Calu3 (cell line): ENCODE measurements at regions not wholly inside any gene's neighbourhood (a gene's known extent, or its start where the extent isn't known, plus 50 kb on each side); places are given as distances from the start of the nearest gene placed in this dataset.

Source experiments
- BruUV-seq: library from RNA; stranded (reverse); fragments of 400-500 nt; replicated peaks from 2 replicates; lab custom pipeline; 2021; lab: Mats Ljungman, UMichigan
- CTCF ChIA-PET: fragments of 300-600 bp; sonication (Branson Sonifier 250); formaldehyde crosslinking; loops from one replicate; lab custom pipeline; 2022; ENCODE audit warnings: antibody characterized with exemption; lab: Charles Lee
- DNase-seq: peaks from one replicate; pipeline ENCODE4 v3.0.0; 2022
- H3K27ac Mint-ChIP-seq: one replicate; pipeline ENCODE4 v1.8.0; 2022; ENCODE audit warnings: mixed read lengths; ENCODE audit not compliant: unreplicated experiment
- H3K27me3 Mint-ChIP-seq: one replicate; pipeline ENCODE4 v1.8.0; 2022; ENCODE audit warnings: mixed read lengths; ENCODE audit not compliant: unreplicated experiment
- H3K36me3 Mint-ChIP-seq: one replicate; pipeline ENCODE4 v1.8.0; 2022; ENCODE audit warnings: mild to moderate bottlenecking, moderate library complexity, mixed read lengths; ENCODE audit not compliant: insufficient read depth, unreplicated experiment
- H3K4me1 Mint-ChIP-seq: one replicate; pipeline ENCODE4 v1.8.0; 2022; ENCODE audit warnings: mild to moderate bottlenecking, low read depth, mixed read lengths; ENCODE audit not compliant: unreplicated experiment
- H3K4me3 Mint-ChIP-seq: one replicate; pipeline ENCODE4 v1.8.0; 2022; ENCODE audit warnings: mild to moderate bottlenecking, low read depth, moderate library complexity, mixed read lengths; ENCODE audit not compliant: unreplicated experiment
- H3K9me3 Mint-ChIP-seq: one replicate; pipeline ENCODE4 v1.8.0; 2022; ENCODE audit warnings: low read depth, mixed read lengths; ENCODE audit not compliant: unreplicated experiment
- CTCF ChIP-seq: fragments of 200-600 bp; IDR thresholded peaks from one replicate; pipeline ENCODE4 v1.8.0; 2022; ENCODE audit warnings: antibody characterized with exemption; ENCODE audit not compliant: unreplicated experiment
- intact Hi-C: fragments of 100-400 bp; cut with micrococcal nuclease; formaldehyde crosslinking; loops from one replicate; pipeline ENCODE4 v1.10.0; 2022; ENCODE audit not compliant: unreplicated experiment

GRCh38 chr11:21908211-21908610 lies 284.7 kb upstream of the ANO5 start:
- no peaks in the 10 kb centered on the region for H3K27me3 Mint-ChIP-seq
- DNase-seq = no peak
- CTCF ChIA-PET = no interaction called here
- BruUV-seq = no TSS peak
- intact Hi-C loops = no loop called here
- peaks cover 6% of the 10 kb centered on the region for H3K9me3 Mint-ChIP-seq
- H3K27ac Mint-ChIP-seq = no peak overlapping the region
- H3K4me1 Mint-ChIP-seq = peaks cover 17% of the 10 kb centered on the region
- H3K36me3 Mint-ChIP-seq = no peaks in the 10 kb centered on the region
- no peak for TF ChIP-seq CTCF
- H3K4me3 Mint-ChIP-seq = no peak overlapping the region

GRCh38 chr11:21909145-21909544 lies 283.7 kb upstream of the ANO5 start:
- no peaks in the 10 kb centered on the region for H3K27me3 Mint-ChIP-seq
- CTCF ChIA-PET = interaction anchor here (0.7 kb wide), 1 partner anchor 15 kb away, joined by 4 read pairs; no protein-coding TSS in a partner anchor
- H3K4me1 Mint-ChIP-seq = peaks cover 17% of the 10 kb centered on the region
- no peak for DNase-seq
- BruUV-seq = no TSS peak
- TF ChIP-seq CTCF = no peak
- H3K27ac Mint-ChIP-seq = peak overlapping the region; percentile 28
- intact Hi-C loops = no loop called here
- H3K4me3 Mint-ChIP-seq = no peak overlapping the region
- peaks cover 7% of the 10 kb centered on the region for H3K9me3 Mint-ChIP-seq
- H3K36me3 Mint-ChIP-seq = no peaks in the 10 kb centered on the region

GRCh38 chr11:21911061-21911460 lies 281.8 kb upstream of the ANO5 start:
- no peaks in the 10 kb centered on the region for H3K27me3 Mint-ChIP-seq
- no peak for TF ChIP-seq CTCF
- peaks cover 9% of the 10 kb centered on the region for H3K9me3 Mint-ChIP-seq
- CTCF ChIA-PET = no interaction called here
- H3K27ac Mint-ChIP-seq = no peak overlapping the region
- no peak for DNase-seq
- BruUV-seq = no TSS peak
- H3K4me1 Mint-ChIP-seq = peaks cover 17% of the 10 kb centered on the region
- intact Hi-C loops = no loop called here
- H3K36me3 Mint-ChIP-seq = no peaks in the 10 kb centered on the region
- no peak overlapping the region for H3K4me3 Mint-ChIP-seq

GRCh38 chr11:21912285-21912684 lies 280.6 kb upstream of the ANO5 start:
- no peak for TF ChIP-seq CTCF
- intact Hi-C loops = no loop called here
- peaks cover 9% of the 10 kb centered on the region for H3K9me3 Mint-ChIP-seq
- no peak for DNase-seq
- H3K4me1 Mint-ChIP-seq = peaks cover 17% of the 10 kb centered on the region
- no peaks in the 10 kb centered on the region for H3K27me3 Mint-ChIP-seq
- no peaks in the 10 kb centered on the region for H3K36me3 Mint-ChIP-seq
- no peak overlapping the region for H3K4me3 Mint-ChIP-seq
- CTCF ChIA-PET = no interaction called here
- no peak overlapping the region for H3K27ac Mint-ChIP-seq
- no TSS peak for BruUV-seq
